Panc1 (cell line): ENCODE measurements at regions not wholly inside any gene's neighbourhood (a gene's known extent, or its start where the extent isn't known, plus 50 kb on each side); places are given as distances from the start of the nearest gene placed in this dataset.

Experiments
- ATAC-seq: fragments of 200-7000 bp; cut with Tn5 transposase; 2 replicates; pipeline ENCODE4 v1.9.1; 2020; ENCODE audit warnings: mild to moderate bottlenecking, moderate library complexity
- BruUV-seq: library from RNA; stranded (reverse); fragments of 400-500 nt; replicated peaks from 2 replicates; lab custom pipeline; 2021; lab: Mats Ljungman, UMichigan
- CTCF ChIA-PET: fragments of 300-600 bp; sonication (Branson Sonifier 250); formaldehyde crosslinking; loops from one replicate; lab custom pipeline; 2022; ENCODE audit warnings: antibody characterized with exemption; lab: Charles Lee
- POLR2A ChIA-PET: fragments of 300-600 bp; sonication (Branson Sonifier 250); formaldehyde crosslinking; loops from one replicate; lab custom pipeline; 2022; ENCODE audit warnings: antibody characterized with exemption; lab: Charles Lee
- DNase-seq: peaks from one replicate; pipeline ENCODE4 v3.0.0-alpha.2; 2010; ENCODE audit warnings: low read depth, low spot score
- H3K27ac ChIP-seq: 2 replicates; pipeline ENCODE4 v1.5.1; 2011; ENCODE audit warnings: mild to moderate bottlenecking, low read length, inconsistent platforms
- H3K27me3 ChIP-seq: fragments of 200-500 bp; sonication (Bioruptor generic); 2 replicates; pipeline ENCODE4 v1.6.0; 2014; ENCODE audit warnings: low read length, inconsistent platforms; ENCODE audit not compliant: control insufficient read depth, insufficient read depth
- H3K36me3 ChIP-seq: fragments of 200-500 bp; sonication (Bioruptor generic); 2 replicates; pipeline ENCODE4 v1.5.1; 2014; ENCODE audit warnings: inconsistent platforms, mild to moderate bottlenecking, low read length, moderate library complexity; ENCODE audit not compliant: control insufficient read depth, insufficient read depth
- H3K4me1 ChIP-seq: 2 replicates; pipeline ENCODE4 v1.5.1; 2011; ENCODE audit warnings: inconsistent platforms, mild to moderate bottlenecking, low read length, moderate library complexity; ENCODE audit not compliant: control insufficient read depth, insufficient read depth
- H3K4me3 ChIP-seq, 2 experiments: 2 replicates each; pipeline ENCODE4 v1.5.1; 2011 to 2012; ENCODE audit warnings: low read depth in 2 of 2, low read length in 2 of 2, mild to moderate bottlenecking in 2 of 2, inconsistent platforms in 1 of 2, moderate library complexity in 1 of 2
- H3K9me3 ChIP-seq: fragments of 200-500 bp; sonication (Bioruptor generic); 2 replicates; pipeline ENCODE4 v1.5.1; 2014; ENCODE audit warnings: low read depth, mild to moderate bottlenecking, inconsistent platforms, low read length, moderate library complexity; ENCODE audit not compliant: control insufficient read depth, insufficient read depth
- POLR2AphosphoS5 ChIP-seq: IDR thresholded peaks from 2 replicates; pipeline ENCODE4 v1.6.1; 2012; ENCODE audit warnings: mild to moderate bottlenecking, low read depth, low read length, moderate library complexity
- SIN3A ChIP-seq: IDR thresholded peaks from 2 replicates; pipeline ENCODE4 v1.6.1; 2012; ENCODE audit warnings: low read depth, mild to moderate bottlenecking, low read length, moderate library complexity, borderline replicate concordance; ENCODE audit not compliant: insufficient read depth
- TCF7L2 ChIP-seq: IDR thresholded peaks from 2 replicates; pipeline ENCODE4 v1.6.1; 2011; ENCODE audit warnings: mild to moderate bottlenecking, low read depth, low read length, inconsistent platforms
- in situ Hi-C: cut with HindIII; loops from 2 replicates; pipeline ENCODE4 v1.10.0; 2016; ENCODE audit warnings: low sequenced_read_pairs, low pct_unique_long_range_greater_than_20kb
- intact Hi-C: fragments of 100-400 bp; cut with micrococcal nuclease; formaldehyde crosslinking; loops from one replicate; pipeline ENCODE4 v1.10.0; 2022; ENCODE audit not compliant: unreplicated experiment
- TF ChIP-seq, protein P1 (sequence below), 2 experiments: IDR thresholded peaks; 2 replicates each; pipeline ENCODE4 v1.6.1; 2011 to 2012; ENCODE audit warnings: low read depth in 2 of 2, control low read depth in 1 of 2, low read length in 1 of 2, mild to moderate bottlenecking in 1 of 2, moderate library complexity in 1 of 2; ENCODE audit not compliant: insufficient read depth in 1 of 2
- TF ChIP-seq, protein P2 (sequence below): fragments of 450-650 bp; IDR thresholded peaks from 2 replicates; pipeline ENCODE4 v1.5.1; 2017; ENCODE audit warnings: mild to moderate bottlenecking

DNA sequence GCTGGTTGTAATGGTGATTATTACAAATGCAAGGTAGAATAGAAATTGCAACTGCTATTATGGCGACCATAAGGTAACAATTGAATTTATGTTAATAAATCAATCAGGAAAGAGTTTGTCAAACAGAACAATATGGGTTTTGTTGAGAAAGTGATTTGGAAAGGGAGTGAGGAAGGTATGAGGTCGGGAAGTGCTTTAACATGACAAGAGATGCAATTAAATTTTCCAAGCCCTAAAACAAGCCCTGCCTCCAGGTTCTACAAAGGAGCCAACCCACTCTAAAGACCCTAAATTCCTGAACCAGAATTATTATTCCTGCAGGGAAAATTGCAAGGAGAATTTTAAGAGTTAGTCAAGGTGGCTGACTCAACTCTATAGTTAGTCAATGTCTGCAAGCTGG, 363.7 kb downstream of the BMPER start:
- no peak overlapping the region for H3K27ac ChIP-seq
- DNase-seq (no peak), ATAC-seq (no peak)
- H3K27me3 ChIP-seq: no peaks in the 10 kb centered on the region
- intact Hi-C loops: no loop called here
- TF ChIP-seq POLR2AphosphoS5 (no peak), SIN3A (no peak), TCF7L2 (no peak)
- TF ChIP-seq, protein P1, sequence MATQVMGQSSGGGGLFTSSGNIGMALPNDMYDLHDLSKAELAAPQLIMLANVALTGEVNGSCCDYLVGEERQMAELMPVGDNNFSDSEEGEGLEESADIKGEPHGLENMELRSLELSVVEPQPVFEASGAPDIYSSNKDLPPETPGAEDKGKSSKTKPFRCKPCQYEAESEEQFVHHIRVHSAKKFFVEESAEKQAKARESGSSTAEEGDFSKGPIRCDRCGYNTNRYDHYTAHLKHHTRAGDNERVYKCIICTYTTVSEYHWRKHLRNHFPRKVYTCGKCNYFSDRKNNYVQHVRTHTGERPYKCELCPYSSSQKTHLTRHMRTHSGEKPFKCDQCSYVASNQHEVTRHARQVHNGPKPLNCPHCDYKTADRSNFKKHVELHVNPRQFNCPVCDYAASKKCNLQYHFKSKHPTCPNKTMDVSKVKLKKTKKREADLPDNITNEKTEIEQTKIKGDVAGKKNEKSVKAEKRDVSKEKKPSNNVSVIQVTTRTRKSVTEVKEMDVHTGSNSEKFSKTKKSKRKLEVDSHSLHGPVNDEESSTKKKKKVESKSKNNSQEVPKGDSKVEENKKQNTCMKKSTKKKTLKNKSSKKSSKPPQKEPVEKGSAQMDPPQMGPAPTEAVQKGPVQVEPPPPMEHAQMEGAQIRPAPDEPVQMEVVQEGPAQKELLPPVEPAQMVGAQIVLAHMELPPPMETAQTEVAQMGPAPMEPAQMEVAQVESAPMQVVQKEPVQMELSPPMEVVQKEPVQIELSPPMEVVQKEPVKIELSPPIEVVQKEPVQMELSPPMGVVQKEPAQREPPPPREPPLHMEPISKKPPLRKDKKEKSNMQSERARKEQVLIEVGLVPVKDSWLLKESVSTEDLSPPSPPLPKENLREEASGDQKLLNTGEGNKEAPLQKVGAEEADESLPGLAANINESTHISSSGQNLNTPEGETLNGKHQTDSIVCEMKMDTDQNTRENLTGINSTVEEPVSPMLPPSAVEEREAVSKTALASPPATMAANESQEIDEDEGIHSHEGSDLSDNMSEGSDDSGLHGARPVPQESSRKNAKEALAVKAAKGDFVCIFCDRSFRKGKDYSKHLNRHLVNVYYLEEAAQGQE (IDR thresholded peaks at IDR 0.05; ENCODE audit: insufficient read depth in 1 of 2, low read depth in 2 of 2, low read length in 1 of 2): no peak
- TF ChIP-seq, protein P2, sequence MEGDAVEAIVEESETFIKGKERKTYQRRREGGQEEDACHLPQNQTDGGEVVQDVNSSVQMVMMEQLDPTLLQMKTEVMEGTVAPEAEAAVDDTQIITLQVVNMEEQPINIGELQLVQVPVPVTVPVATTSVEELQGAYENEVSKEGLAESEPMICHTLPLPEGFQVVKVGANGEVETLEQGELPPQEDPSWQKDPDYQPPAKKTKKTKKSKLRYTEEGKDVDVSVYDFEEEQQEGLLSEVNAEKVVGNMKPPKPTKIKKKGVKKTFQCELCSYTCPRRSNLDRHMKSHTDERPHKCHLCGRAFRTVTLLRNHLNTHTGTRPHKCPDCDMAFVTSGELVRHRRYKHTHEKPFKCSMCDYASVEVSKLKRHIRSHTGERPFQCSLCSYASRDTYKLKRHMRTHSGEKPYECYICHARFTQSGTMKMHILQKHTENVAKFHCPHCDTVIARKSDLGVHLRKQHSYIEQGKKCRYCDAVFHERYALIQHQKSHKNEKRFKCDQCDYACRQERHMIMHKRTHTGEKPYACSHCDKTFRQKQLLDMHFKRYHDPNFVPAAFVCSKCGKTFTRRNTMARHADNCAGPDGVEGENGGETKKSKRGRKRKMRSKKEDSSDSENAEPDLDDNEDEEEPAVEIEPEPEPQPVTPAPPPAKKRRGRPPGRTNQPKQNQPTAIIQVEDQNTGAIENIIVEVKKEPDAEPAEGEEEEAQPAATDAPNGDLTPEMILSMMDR: no peak
- no peaks in the 10 kb centered on the region for H3K4me1 ChIP-seq
- POLR2A ChIA-PET: no interaction called here
- no TSS peak for BruUV-seq
- CTCF ChIA-PET: no interaction called here
- in situ Hi-C loops: no loop called here
- no peak overlapping the region for H3K4me3 ChIP-seq
- H3K36me3 ChIP-seq: no peaks in the 10 kb centered on the region
- H3K9me3 ChIP-seq: no peaks in the 10 kb centered on the region

DNA sequence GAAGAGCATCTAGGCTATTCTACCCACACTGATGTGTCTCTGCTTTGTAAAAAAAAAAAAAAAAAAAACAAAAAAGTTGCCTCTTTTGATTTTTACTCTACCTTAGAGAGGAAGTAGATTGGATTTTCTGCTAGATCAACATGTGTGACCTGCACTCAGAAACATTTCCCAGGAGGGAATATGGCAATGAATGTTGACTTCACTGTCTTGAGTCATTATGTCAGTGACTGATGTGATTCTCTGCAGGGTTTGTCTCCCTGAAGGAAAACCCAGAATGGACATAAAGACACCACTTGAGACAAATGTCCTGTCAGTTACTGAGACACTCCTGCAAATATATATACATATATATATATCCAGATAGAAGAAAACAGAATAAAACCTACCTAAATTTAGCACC, 370.3 kb downstream of the BMPER start:
- H3K4me3 ChIP-seq: no peak overlapping the region
- H3K4me1 ChIP-seq: no peaks in the 10 kb centered on the region
- ChIA-PET POLR2A (no interaction called here), CTCF (no interaction called here)
- H3K27ac ChIP-seq: no peak overlapping the region
- ATAC-seq: no peak
- TF ChIP-seq, protein P1 (IDR thresholded peaks at IDR 0.05; ENCODE audit: insufficient read depth in 1 of 2, low read depth in 2 of 2, low read length in 1 of 2): no peak
- TF ChIP-seq POLR2AphosphoS5 (no peak), SIN3A (no peak), TCF7L2 (no peak)
- TF ChIP-seq, protein P2: no peak
- no peaks in the 10 kb centered on the region for H3K27me3 ChIP-seq
- 0 out of 2 replicates have a peak, but pooled peaks cover under 1% of the 10 kb centered on the region for H3K9me3 ChIP-seq
- no TSS peak for BruUV-seq
- DNase-seq: no peak
- H3K36me3 ChIP-seq: no peaks in the 10 kb centered on the region
- in situ Hi-C loops: no loop called here
- intact Hi-C loops: no loop called here
